ENCODE measurements at regions not wholly inside any gene's neighbourhood (a gene's known extent, or its start where the extent isn't known, plus 50 kb on each side); places are given as distances from the start of the nearest gene placed in this dataset.

DNA sequence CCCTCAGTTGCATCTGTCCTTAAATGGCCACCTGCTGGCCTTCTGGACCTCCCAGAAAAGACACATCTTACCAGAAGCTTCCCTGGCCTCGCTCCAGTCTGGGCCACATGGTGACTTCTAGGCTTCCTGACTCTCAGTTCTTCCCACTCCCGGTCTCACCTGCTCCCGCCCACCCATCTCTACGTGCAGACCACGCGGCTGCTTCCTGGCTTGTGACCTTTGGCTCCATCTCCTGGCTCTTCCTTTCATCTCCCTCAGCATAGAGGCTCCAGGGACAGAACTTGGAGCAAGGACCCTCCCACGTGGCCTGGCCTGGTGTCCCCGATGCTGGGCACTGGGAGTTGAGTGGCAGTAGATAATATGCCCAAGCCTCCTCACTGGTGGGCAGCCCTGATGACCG, 124.9 kb upstream of the IRF2BP2 start (continued):
- TF ChIP-seq PHF5A (CRISPR knock-in tag; IDR thresholded peaks at IDR 0.05; ENCODE audit: low read depth, unreplicated experiment) (peak; percentile 38), AGO1 (IDR thresholded peaks at IDR 0.05; ENCODE audit: low read depth, low read length, poor library complexity, severe bottlenecking) (no peak), ZSCAN31 (CRISPR knock-in tag; IDR thresholded peaks at IDR 0.05; ENCODE audit: low read depth) (peak; percentile 51; the same call in 1 of the 2 replicates), THYN1 (CRISPR knock-in tag; IDR thresholded peaks at IDR 0.05; ENCODE audit: borderline replicate concordance, low read depth) (no peak), SP5 (CRISPR knock-in tag; IDR thresholded peaks at IDR 0.05; ENCODE audit: borderline replicate concordance, low read depth) (peak; percentile 48; the same call in 1 of the 2 replicates), IRX3 (CRISPR knock-in tag; IDR thresholded peaks at IDR 0.05; ENCODE audit: borderline replicate concordance, low read depth) (no peak), SP140L (CRISPR knock-in tag; IDR thresholded peaks at IDR 0.05; ENCODE audit: borderline replicate concordance) (no peak), ZFP37 (CRISPR knock-in tag; IDR thresholded peaks at IDR 0.05; ENCODE audit: borderline replicate concordance) (peak; percentile 97; the same call in 1 of the 2 replicates), NR2F2 (IDR thresholded peaks at IDR 0.05; ENCODE audit: borderline replicate concordance, low read depth) (peak; percentile 41; the same call in 1 of the 2 replicates), ZNF746 (CRISPR knock-in tag; IDR thresholded peaks at IDR 0.05) (peak; percentile 78), NPAS2 (CRISPR knock-in tag; IDR thresholded peaks at IDR 0.05; ENCODE audit: borderline replicate concordance) (no peak), ZNF331 (CRISPR knock-in tag; IDR thresholded peaks at IDR 0.05) (peak; percentile 91), ZNF354B (CRISPR knock-in tag; IDR thresholded peaks at IDR 0.05) (no peak), FOXK1 (CRISPR knock-in tag; IDR thresholded peaks at IDR 0.05; ENCODE audit: borderline replicate concordance, low read depth) (no peak), CBX1 (IDR thresholded peaks at IDR 0.05; ENCODE audit: low read depth) (no peak), ZFP90 (CRISPR knock-in tag; IDR thresholded peaks at IDR 0.05; ENCODE audit: borderline replicate concordance) (peak; percentile 96; the same call in 1 of the 2 replicates), ZBTB42 (CRISPR knock-in tag; IDR thresholded peaks at IDR 0.05) (peak; percentile 95), MBD4 (IDR thresholded peaks at IDR 0.05; ENCODE audit: borderline replicate concordance, low read length) (no peak), ZNF430 (CRISPR knock-in tag; IDR thresholded peaks at IDR 0.05) (peak; percentile 99), DPF2 (CRISPR knock-in tag; IDR thresholded peaks at IDR 0.05; ENCODE audit: borderline replicate concordance, low read depth) (no peak), MLLT10 (CRISPR knock-in tag; IDR thresholded peaks at IDR 0.05) (no peak), GFI1 (CRISPR knock-in tag; IDR thresholded peaks at IDR 0.05; ENCODE audit: borderline replicate concordance) (peak; percentile 72), AHR (CRISPR knock-in tag; IDR thresholded peaks at IDR 0.05) (peak; percentile 90), ZNF563 (CRISPR knock-in tag; IDR thresholded peaks at IDR 0.05) (peak; percentile 95)
- TF ChIP-seq, protein P1, sequence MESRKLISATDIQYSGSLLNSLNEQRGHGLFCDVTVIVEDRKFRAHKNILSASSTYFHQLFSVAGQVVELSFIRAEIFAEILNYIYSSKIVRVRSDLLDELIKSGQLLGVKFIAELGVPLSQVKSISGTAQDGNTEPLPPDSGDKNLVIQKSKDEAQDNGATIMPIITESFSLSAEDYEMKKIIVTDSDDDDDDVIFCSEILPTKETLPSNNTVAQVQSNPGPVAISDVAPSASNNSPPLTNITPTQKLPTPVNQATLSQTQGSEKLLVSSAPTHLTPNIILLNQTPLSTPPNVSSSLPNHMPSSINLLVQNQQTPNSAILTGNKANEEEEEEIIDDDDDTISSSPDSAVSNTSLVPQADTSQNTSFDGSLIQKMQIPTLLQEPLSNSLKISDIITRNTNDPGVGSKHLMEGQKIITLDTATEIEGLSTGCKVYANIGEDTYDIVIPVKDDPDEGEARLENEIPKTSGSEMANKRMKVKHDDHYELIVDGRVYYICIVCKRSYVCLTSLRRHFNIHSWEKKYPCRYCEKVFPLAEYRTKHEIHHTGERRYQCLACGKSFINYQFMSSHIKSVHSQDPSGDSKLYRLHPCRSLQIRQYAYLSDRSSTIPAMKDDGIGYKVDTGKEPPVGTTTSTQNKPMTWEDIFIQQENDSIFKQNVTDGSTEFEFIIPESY (CRISPR knock-in tag; IDR thresholded peaks at IDR 0.05) = peak; percentile 94
- TF ChIP-seq, protein P2, sequence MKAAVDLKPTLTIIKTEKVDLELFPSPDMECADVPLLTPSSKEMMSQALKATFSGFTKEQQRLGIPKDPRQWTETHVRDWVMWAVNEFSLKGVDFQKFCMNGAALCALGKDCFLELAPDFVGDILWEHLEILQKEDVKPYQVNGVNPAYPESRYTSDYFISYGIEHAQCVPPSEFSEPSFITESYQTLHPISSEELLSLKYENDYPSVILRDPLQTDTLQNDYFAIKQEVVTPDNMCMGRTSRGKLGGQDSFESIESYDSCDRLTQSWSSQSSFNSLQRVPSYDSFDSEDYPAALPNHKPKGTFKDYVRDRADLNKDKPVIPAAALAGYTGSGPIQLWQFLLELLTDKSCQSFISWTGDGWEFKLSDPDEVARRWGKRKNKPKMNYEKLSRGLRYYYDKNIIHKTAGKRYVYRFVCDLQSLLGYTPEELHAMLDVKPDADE (CRISPR knock-in tag; IDR thresholded peaks at IDR 0.05) = peak; percentile 74; the same call in 1 of the 2 replicates
- TF ChIP-seq, protein P3, sequence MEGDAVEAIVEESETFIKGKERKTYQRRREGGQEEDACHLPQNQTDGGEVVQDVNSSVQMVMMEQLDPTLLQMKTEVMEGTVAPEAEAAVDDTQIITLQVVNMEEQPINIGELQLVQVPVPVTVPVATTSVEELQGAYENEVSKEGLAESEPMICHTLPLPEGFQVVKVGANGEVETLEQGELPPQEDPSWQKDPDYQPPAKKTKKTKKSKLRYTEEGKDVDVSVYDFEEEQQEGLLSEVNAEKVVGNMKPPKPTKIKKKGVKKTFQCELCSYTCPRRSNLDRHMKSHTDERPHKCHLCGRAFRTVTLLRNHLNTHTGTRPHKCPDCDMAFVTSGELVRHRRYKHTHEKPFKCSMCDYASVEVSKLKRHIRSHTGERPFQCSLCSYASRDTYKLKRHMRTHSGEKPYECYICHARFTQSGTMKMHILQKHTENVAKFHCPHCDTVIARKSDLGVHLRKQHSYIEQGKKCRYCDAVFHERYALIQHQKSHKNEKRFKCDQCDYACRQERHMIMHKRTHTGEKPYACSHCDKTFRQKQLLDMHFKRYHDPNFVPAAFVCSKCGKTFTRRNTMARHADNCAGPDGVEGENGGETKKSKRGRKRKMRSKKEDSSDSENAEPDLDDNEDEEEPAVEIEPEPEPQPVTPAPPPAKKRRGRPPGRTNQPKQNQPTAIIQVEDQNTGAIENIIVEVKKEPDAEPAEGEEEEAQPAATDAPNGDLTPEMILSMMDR (CRISPR knock-in tag; IDR thresholded peaks at IDR 0.05) = peak; percentile 73
